CD14-positive monocyte (primary cell): ENCODE measurements at regions not wholly inside any gene's neighbourhood (a gene's known extent, or its start where the extent isn't known, plus 50 kb on each side); places are given as distances from the start of the nearest gene placed in this dataset.

Experiments used
- DNase-seq, 3 donors: peaks; one replicate each; pipeline ENCODE4 v3.0.0-alpha.2; 2011 to 2022
- H2AFZ ChIP-seq: 2 replicates; pipeline ENCODE4 v1.6.0; 2012; ENCODE audit warnings: mild to moderate bottlenecking, low read depth, low read length, inconsistent platforms; ENCODE audit not compliant: insufficient read depth, poor library complexity, severe bottlenecking
- H3K27ac ChIP-seq, 2 donors: 1 replicate in 1 of 2; 2 replicates in 1 of 2; pipeline ENCODE4 v1.5.1; 2012 to 2013; ENCODE audit warnings: low read length in 2 of 2, control low read depth in 1 of 2, inconsistent platforms in 1 of 2, low read depth in 1 of 2, mild to moderate bottlenecking in 1 of 2
- H3K27me3 ChIP-seq, 2 donors: one replicate each; pipeline versions ENCODE4 v1.6.0 to v1.6.1; 2011 to 2013; ENCODE audit warnings: low read length in 2 of 2; ENCODE audit not compliant: control insufficient read depth in 2 of 2, insufficient read depth in 2 of 2
- H3K36me3 ChIP-seq, 2 donors: replicated peaks in 1 of 2; 1 replicate in 1 of 2; 2 replicates in 1 of 2; pipeline versions ENCODE4 v1.5.1 to v1.6.1; 2012 to 2013; ENCODE audit warnings: low read length in 2 of 2, control low read depth in 1 of 2, inconsistent platforms in 1 of 2, mild to moderate bottlenecking in 1 of 2; ENCODE audit not compliant: insufficient read depth in 2 of 2, control insufficient read depth in 1 of 2
- H3K4me1 ChIP-seq, 2 donors: 1 replicate in 1 of 2; 2 replicates in 1 of 2; pipeline versions ENCODE4 v1.5.1 to v1.6.1; 2012 to 2013; ENCODE audit warnings: low read length in 2 of 2, control low read depth in 1 of 2, inconsistent platforms in 1 of 2, mild to moderate bottlenecking in 1 of 2, moderate library complexity in 1 of 2; ENCODE audit not compliant: insufficient read depth in 2 of 2, control insufficient read depth in 1 of 2
- H3K4me2 ChIP-seq: replicated peaks from 2 replicates; pipeline ENCODE3; 2012; ENCODE audit warnings: low read length, moderate library complexity, mild to moderate bottlenecking; ENCODE audit not compliant: poor library complexity, severe bottlenecking; ENCODE audit errors: extremely low read depth
- H3K4me3 ChIP-seq, 3 experiments: fragments of 200-600 bp in 1 of 3; sonication (generic) in 1 of 3; replicated peaks in 1 of 3; 1 replicate in 2 of 3; 2 replicates in 1 of 3; pipeline ENCODE4 v1.5.1; 2011 to 2013; ENCODE audit warnings: low read length in 3 of 3, mild to moderate bottlenecking in 3 of 3, control low read depth in 2 of 3, low read depth in 2 of 3, inconsistent platforms in 1 of 3, moderate library complexity in 1 of 3
- H3K79me2 ChIP-seq: 2 replicates; pipeline ENCODE4 v1.6.0; 2012; ENCODE audit warnings: mild to moderate bottlenecking, control low read depth, inconsistent platforms, low read length, moderate library complexity; ENCODE audit not compliant: insufficient read depth
- H3K9ac ChIP-seq: 2 replicates; pipeline ENCODE4 v1.6.0; 2017; ENCODE audit warnings: low read length, mild to moderate bottlenecking; ENCODE audit not compliant: insufficient read depth, poor library complexity, severe bottlenecking
- H3K9me3 ChIP-seq, 2 donors: replicated peaks in 1 of 2; 1 replicate in 1 of 2; 2 replicates in 1 of 2; pipeline versions ENCODE4 v1.5.1 to v1.6.1; 2012 to 2013; ENCODE audit warnings: low read length in 2 of 2, control low read depth in 1 of 2; ENCODE audit not compliant: control insufficient read depth in 1 of 2, insufficient read depth in 1 of 2
- H4K20me1 ChIP-seq: 2 replicates; pipeline ENCODE4 v1.6.0; 2012; ENCODE audit warnings: mild to moderate bottlenecking, low read length, control low read depth, moderate library complexity; ENCODE audit not compliant: insufficient read depth
- H3K27ac Mint-ChIP-seq, 7 donors: one replicate each; pipeline ENCODE4 v1.8.0; 2020; ENCODE audit warnings: mild to moderate bottlenecking in 7 of 7, mixed read lengths in 7 of 7, moderate library complexity in 6 of 7, inconsistent platforms in 2 of 7
- H3K27me3 Mint-ChIP-seq, 3 donors: one replicate each; pipeline ENCODE4 v1.8.0; 2021 to 2022; ENCODE audit warnings: low read depth in 3 of 3, mild to moderate bottlenecking in 3 of 3, mixed read lengths in 3 of 3, moderate library complexity in 3 of 3, inconsistent platforms in 1 of 3
- H3K36me3 Mint-ChIP-seq, 2 donors: one replicate each; pipeline ENCODE4 v1.8.0; 2020; ENCODE audit warnings: mixed read lengths in 2 of 2, inconsistent platforms in 1 of 2, mild to moderate bottlenecking in 1 of 2
- H3K4me1 Mint-ChIP-seq: one replicate; pipeline ENCODE4 v1.8.0; 2020; ENCODE audit warnings: mild to moderate bottlenecking, mixed read lengths
- H3K4me3 Mint-ChIP-seq, 2 donors: one replicate each; pipeline ENCODE4 v1.8.0; 2020; ENCODE audit warnings: mild to moderate bottlenecking in 2 of 2, mixed read lengths in 2 of 2, moderate library complexity in 1 of 2
- H3K9me3 Mint-ChIP-seq, 7 donors: one replicate each; pipeline ENCODE4 v1.8.0; 2020 to 2022; ENCODE audit warnings: mixed read lengths in 7 of 7, mild to moderate bottlenecking in 6 of 7, moderate library complexity in 6 of 7, inconsistent platforms in 2 of 7
- WGBS: methylation state at CpG from one replicate; pipeline ENCODE4 v1.1.5; 2013; ENCODE audit warnings: missing lambda C conversion rate; ENCODE audit not compliant: insufficient coverage; 5-methylcytosine and 5-hydroxymethylcytosine counted together
- intact Hi-C, 2 donors: fragments of 100-400 bp; cut with micrococcal nuclease; formaldehyde crosslinking; loops; one replicate each; pipeline versions ENCODE4 v1.15.0 to v1.15.1; 2023
- TF ChIP-seq, protein P1 (sequence below): fragments of 200-600 bp; IDR thresholded peaks from one replicate; pipeline ENCODE4 v1.8.0; 2022; ENCODE audit warnings: antibody characterized with exemption, mild to moderate bottlenecking

- Mint-ChIP-seq H3K4me1 (peaks cover 32% of the 10 kb centered on the region), H3K27ac (no peak overlapping the region), H3K9me3 (peaks cover 1 to 5% (median 3%) of the 10 kb centered on the region in 7 donors), H3K27me3 (peaks cover 3 to 4% (median 4%) of the 10 kb centered on the region in 3 donors), H3K36me3 (no peaks in the 10 kb centered on the region), H3K4me3 (no peak overlapping the region)
- no peaks in the 10 kb centered on the region for H3K27me3 ChIP-seq
- H3K4me2 ChIP-seq, result no peak overlapping the region
- H3K9me3 ChIP-seq, result no peaks in the 10 kb centered on the region
- H3K4me3 ChIP-seq, result no peak overlapping the region
- intact Hi-C loops, result no loop called here
- H3K4me1 ChIP-seq, result peaks cover 3 to 6% of the 10 kb centered on the region in 2 donors
- TF ChIP-seq, protein P1, sequence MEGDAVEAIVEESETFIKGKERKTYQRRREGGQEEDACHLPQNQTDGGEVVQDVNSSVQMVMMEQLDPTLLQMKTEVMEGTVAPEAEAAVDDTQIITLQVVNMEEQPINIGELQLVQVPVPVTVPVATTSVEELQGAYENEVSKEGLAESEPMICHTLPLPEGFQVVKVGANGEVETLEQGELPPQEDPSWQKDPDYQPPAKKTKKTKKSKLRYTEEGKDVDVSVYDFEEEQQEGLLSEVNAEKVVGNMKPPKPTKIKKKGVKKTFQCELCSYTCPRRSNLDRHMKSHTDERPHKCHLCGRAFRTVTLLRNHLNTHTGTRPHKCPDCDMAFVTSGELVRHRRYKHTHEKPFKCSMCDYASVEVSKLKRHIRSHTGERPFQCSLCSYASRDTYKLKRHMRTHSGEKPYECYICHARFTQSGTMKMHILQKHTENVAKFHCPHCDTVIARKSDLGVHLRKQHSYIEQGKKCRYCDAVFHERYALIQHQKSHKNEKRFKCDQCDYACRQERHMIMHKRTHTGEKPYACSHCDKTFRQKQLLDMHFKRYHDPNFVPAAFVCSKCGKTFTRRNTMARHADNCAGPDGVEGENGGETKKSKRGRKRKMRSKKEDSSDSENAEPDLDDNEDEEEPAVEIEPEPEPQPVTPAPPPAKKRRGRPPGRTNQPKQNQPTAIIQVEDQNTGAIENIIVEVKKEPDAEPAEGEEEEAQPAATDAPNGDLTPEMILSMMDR, result no peak
- no peaks in the 10 kb centered on the region for H3K79me2 ChIP-seq
- H2AFZ ChIP-seq, result no peak overlapping the region
- no CpG with 5 or more reads among the region's 1 CpG for WGBS
- no peaks in the 10 kb centered on the region for H3K36me3 ChIP-seq
- H4K20me1 ChIP-seq, result no peaks in the 10 kb centered on the region
- H3K27ac ChIP-seq, result no peak overlapping the region
- H3K9ac ChIP-seq, result no peak overlapping the region
- no peak for DNase-seq
Observed at GRCh38 chr3:8182904-8183303, 318.7 kb upstream of the LMCD1 start.

GRCh38 chr3:8183627-8184026 is 318.0 kb upstream of the LMCD1 start:
- Histone ChIP-seq H3K4me3 (no peak overlapping the region), H2AFZ (no peak overlapping the region), H4K20me1 (no peaks in the 10 kb centered on the region), H3K27ac (no peak overlapping the region), H3K4me1 (peaks cover 3 to 6% of the 10 kb centered on the region in 2 donors), H3K9ac (no peak overlapping the region), H3K36me3 (no peaks in the 10 kb centered on the region), H3K4me2 (no peak overlapping the region), H3K9me3 (no peaks in the 10 kb centered on the region), H3K27me3 (no peaks in the 10 kb centered on the region), H3K79me2 (no peaks in the 10 kb centered on the region)
- H3K4me3 Mint-ChIP-seq, result peak overlapping the region in 1 of 2 donors; percentile 66
- peak in 1 of 3 donors; percentile 4 for DNase-seq
- TF ChIP-seq, protein P1, result no peak
- intact Hi-C loops, result no loop called here
- peaks cover 32% of the 10 kb centered on the region for H3K4me1 Mint-ChIP-seq
- H3K36me3 Mint-ChIP-seq, result no peaks in the 10 kb centered on the region
- peaks cover 0 to 5% (median 2%) of the 10 kb centered on the region in 7 donors for H3K9me3 Mint-ChIP-seq
- WGBS, result 24% methylated on average over 3 of the region's 3 CpGs
- peak overlapping the region in 4 of 7 donors; percentile 2 to 44 (median 16) for H3K27ac Mint-ChIP-seq
- peaks cover 2 to 4% (median 4%) of the 10 kb centered on the region in 3 donors for H3K27me3 Mint-ChIP-seq
